ENCODE measurements at regions not wholly inside any gene's neighbourhood (a gene's known extent, or its start where the extent isn't known, plus 50 kb on each side); places are given as distances from the start of the nearest gene placed in this dataset.
A peak's percentile ranks its signal among the peaks of the same experiment; 100 is the strongest.
"Not testable (repeated sequence)": the region's sequence is repeated elsewhere in the genome, so short reads cannot be mapped to it uniquely, and the experiment has no call there.

DNA sequence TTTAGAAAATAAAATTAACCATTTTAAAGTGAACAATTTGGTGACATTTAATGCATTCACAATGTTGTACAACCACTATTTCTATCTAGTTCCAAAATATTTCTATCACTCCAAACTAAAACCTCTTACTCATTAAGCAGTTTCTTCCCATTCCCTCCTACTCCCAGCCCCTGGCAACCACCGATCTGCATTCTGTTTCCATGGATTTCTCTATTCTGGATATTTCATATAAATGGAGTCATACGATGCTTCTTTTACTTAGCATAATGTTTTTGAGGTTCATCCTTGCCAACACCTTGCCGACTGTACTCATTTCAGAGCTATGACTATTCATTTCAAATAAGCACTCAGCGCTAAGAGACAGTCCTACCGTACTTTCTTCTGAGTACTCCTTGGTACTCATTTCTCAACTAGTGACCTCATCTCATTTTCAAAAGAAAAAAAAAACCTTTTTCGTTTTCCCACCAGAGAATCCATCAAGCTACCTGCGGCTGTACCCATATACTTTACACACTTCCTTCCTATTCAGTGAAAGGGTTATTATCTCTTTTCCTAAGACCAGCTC lies 259.2 kb downstream of the UTRN start:
- DNase-seq: no peak

- DNase-seq: no peak
These were observed 261.7 kb downstream of the UTRN start for GRCh38 chr6:144546807-144547206.

DNA sequence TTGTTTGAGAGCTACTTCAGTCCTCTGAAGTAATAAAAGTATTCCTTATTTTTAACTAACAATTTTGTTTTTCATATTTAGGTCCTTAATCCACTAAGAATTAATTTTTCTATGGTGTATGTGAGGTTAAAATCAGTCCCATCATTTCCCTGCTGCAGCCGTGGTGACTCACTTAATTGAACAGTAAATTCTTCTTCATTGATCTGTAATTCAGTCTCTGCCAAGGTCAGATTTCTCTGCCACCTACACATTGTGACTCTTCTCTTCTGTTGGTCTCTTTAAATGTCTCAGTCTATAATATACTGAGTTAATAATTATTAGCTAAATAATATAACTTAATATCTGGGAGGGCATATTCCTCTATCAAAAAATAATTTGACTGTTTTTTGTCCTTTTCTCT lies 262.3 kb downstream of the UTRN start:
- DNase-seq: no peak

DNA sequence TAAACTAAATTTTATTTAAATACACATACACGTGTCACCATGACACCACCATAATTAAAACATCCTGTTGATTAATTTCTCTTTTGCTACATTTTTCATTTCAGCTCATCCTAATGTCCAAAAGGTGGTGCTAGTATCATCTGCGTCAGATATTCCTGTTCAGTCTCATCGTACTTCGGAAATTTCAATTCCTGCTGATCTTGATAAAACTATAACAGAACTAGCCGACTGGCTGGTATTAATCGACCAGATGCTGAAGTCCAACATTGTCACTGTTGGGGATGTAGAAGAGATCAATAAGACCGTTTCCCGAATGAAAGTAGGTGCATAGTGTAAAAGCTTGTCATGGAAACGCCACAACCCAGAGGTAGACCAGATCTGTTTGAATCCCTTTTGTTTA lies 263.4 kb downstream of the UTRN start:
- DNase-seq: no peak

DNA sequence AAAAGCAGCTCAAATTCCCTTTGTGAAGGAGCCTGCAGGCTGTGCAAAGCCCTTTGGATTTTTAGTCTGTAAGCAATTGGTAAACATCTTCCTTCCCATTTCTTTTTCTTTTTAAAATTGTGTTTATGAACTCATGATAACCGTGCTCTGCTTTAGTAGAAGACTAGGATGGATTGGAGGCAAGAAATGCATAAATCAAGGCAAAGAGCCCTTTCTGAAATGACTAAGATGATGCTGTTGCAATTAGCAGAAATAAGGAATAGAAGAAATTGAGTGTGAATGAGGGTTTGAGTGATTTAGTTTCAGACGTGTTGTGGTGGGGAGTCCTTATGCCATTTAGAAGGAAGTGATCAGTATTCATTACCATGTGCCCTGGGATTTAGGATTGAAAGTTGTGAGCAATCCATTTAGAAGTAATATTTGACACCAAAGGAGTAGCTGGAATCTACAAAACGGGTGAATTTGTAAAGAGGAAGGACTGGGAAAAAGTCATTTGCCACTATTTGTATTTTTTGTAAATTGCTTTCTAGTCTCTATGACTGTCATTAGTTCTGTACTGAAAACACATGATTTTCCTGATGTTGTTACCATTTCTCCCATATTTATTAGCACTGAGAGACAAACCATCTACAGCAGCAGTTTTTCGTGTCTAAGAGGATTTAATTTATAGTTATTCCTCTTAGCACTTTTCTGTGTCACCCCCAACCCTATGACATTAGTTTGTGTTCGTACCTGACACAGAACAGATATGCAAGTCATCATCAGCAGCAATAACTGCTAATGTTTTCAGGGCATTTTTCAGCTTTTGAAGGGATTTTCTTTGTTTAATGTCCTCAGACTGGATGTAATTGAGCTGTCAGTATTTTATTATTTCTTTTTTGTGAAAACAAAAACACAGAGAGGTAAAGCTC lies 265.0 kb downstream of the UTRN start:
- DNase-seq: no peak

- no peak for DNase-seq
These were observed 266.2 kb downstream of the UTRN start for GRCh38 chr6:144551339-144551738.

DNA sequence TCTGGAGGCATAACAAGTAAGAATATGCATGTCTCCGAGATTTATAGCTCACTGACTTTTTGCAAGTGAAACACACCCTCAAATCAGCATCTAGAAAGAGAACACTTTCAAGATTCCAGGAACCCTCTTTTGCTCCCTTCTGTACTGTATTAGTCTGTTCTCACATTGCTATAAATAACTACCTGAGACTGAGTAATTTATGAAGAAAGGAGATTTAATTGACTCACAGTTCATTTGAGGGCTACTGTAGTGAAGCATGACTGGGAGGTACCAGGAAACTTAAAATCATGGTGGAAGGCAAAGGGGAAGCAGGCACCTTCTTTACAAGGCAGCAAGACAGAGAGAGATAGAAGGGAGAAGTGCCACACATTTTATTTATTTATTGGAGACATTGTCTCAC lies 269.9 kb downstream of the UTRN start:
- no peak for DNase-seq

DNA sequence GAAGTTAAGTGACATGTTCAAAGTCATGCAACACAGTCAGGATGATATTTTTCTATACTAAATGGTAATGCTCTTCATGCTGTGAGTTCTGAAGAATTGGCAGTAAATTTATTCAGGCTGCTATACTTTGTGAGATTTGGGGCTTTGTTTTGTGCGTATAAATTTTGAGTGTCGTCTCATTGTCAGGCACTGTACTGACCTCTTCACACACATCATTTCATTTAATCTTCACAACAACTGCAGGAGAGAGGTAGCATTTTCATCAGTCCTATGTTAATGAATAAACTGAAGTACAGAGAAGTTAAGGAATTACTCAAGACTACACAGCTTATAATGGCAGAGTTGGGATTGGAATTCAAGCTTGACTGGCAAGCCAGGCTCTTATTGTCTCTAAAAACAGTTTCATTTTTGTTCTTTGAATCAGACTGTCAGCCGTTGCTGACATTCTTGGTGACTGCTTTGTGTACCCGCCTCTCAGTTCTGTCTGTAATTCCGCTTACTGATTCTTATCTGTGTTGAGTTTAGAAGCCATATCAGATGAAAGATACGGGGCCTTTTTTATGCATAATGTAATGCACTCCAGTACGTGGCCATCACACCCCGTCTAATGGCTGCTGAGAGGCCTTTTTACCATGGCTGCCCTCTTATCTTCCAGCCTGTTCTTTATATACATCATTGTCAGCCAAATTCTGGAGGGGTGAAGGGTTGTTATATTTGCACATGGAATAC lies 274.9 kb downstream of the UTRN start:
- DNase-seq: peak; percentile 3

DNA sequence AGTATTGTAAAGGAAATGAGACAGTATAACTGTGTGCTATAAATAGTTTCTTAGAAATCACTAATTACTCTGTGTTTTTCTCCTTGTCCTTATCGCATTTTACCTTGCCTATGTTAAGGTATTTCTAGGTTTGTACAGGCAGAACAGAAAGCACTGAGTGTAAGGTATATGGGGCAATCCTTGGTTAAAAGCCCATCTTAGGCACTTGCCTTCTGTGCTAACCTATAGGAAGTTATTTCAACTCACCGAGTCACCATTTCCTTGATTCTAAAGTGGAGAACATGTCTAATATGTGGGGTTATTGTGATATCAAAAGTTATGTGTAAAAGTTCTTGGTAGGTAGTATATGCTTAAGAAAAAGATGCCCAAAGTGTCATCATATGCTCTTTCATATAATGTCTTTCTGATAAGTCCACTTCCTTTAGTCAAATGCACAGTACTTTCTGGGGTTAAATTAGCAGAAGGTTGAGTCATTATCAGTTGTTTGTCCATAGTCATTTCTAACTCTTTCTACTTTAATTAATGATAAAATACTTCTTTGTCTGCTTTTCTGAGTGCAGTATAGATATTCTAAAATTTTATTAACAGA lies 276.4 kb downstream of the UTRN start:
- no peak for DNase-seq

- DNase-seq: no peak
These were observed 279.1 kb downstream of the UTRN start for GRCh38 chr6:144564202-144564601.

GRCh38 chr6:144566868-144567615 lies 281.9 kb downstream of the UTRN start:
- no peak for DNase-seq

DNA sequence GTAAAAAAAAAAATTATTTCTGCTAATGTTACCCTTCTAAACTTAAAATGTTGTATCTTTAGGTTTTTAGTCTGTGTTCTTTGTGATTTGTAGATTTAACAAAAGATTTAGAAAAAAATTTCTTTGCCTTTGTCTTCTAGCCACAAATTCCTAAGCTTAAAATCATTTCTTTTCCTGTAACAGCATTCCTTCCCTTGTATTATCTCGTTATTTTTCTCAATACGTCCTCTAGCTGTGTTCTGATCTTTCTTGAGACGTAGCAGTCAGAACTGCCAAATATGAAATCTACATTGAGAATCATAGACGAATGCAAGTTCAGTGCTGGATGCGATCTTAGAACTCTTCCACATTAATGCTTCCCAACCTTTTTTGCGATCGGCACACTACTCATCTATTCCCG lies 283.1 kb downstream of the UTRN start:
- DNase-seq: no peak

DNA sequence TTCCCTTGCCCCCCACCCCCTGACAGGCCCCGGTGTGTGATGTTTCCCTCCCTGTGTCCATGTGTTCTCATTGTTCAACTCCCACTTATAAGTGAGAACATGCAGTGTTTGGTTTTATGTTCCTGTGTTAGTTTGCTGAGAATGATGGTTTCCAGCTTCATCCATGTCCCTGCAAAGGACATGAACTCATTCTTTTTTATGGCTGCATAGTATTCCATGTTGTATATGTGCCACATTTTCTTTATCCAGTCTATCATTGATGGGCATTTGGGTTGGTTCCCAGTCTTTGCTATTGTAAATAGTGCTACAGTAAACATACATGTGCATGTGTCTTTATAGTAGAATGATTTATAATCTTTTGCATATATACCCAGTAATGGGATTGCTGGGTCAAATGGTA lies 287.4 kb downstream of the UTRN start:
- DNase-seq: not testable (repeated sequence)

GRCh38 chr6:144574796-144575195 lies 289.7 kb downstream of the UTRN start:
- DNase-seq: no peak

GRCh38 chr6:144575327-144575726 lies 290.2 kb downstream of the UTRN start:
- no peak for DNase-seq

DNA sequence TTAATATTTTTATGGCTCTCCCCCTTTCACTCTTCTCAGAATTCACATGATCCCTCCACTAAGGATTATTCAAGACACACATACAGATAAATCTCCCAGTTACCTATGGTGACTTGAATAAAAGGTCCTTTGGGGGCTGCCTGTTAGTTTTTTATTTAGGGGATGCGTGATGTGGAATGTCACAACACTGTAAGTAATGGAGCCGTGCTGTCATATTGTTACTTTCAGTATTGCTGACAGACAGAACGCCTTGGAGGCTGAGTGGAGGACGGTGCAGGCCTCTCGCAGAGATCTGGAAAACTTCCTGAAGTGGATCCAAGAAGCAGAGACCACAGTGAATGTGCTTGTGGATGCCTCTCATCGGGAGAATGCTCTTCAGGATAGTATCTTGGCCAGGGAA lies 291.7 kb downstream of the UTRN start:
- DNase-seq: no peak

DNA sequence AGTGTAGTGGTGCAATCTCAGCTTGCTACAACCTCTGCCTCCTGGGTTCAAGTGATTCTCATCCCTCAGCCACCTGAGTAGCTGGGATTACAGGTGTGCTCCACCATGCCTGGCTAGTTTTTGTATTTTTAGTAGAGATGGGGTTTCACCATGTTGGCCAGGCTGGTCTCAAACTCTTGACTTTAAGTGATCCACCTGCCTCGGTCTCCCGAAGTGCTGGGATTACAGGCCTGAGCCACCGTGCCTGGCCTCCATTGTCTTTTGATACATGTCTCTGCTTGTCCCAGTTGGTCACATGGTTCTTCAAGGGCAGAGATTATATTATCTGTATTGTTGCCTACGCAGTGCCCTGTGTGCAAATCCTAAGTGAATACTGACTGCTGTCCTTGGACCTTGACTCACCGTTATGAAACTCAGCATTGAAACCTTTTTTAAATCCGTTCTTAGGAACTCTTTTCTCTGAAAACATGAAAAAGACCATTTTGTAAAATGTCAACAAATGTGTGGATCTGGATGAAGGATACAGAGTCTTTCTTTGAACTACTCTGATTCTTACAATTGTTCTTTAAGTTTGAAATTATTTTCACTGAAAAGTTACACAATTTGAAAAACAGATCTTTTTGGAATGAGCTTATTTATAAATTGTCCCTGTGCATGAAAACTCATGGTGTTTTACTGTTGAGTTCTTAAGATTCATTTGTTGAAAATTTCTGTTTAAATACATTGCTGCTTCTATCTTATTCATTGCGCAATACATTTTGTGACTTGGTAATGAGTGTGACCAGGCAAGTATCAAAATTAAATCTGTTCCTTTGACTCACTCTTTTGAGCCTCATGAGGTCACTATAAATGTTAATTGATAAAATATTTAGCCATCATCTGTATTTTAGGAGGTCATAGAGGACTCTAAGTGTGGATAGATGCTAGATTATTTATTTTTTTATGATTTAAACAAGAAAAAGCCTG lies 293.5 kb downstream of the UTRN start:
- no peak for DNase-seq

GRCh38 chr6:144580039-144580438 lies 294.9 kb downstream of the UTRN start:
- no peak for DNase-seq

DNA sequence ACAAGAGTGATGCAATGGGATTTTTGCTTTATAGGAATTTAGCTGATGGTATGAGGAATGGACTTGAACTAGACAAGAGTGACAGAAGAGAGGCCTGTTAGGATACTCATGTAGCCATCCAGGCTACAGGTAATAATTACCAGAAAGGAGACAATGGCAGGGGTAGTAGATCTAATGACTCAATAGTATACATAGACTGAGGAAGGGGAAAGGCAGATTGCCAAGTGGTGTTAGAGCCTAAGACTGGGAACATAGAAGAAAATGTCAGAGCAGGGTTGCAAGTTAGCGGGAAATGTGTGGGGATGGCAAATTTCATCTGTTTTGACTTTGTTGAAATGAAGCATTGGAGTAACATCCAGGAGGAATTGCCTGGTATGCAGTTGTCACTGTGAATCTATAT lies 295.6 kb downstream of the UTRN start:
- no peak for DNase-seq

GRCh38 chr6:144581812-144582537 lies 296.8 kb downstream of the UTRN start:
- DNase-seq: no peak

All from stimulated activated CD4-positive, alpha-beta T cell treated with anti-CD3 and anti-CD28 coated beads, Interleukin-12 subunit alpha, Interleukin-12 subunit beta, amount 100 ng/mL, for 4 hours (primary cell).